ENCODE measurements at regions not wholly inside any gene's neighbourhood (a gene's known extent, or its start where the extent isn't known, plus 50 kb on each side); places are given as distances from the start of the nearest gene placed in this dataset.

GRCh38 chr7:124989911-124990310 lies 60.3 kb upstream of the POT1 start:
- H2AFZ ChIP-seq: no peak overlapping the region
- Mint-ChIP-seq H3K27me3 (ENCODE audit: insufficient read depth, low read depth, poor library complexity) (peaks cover 2% of the 10 kb centered on the region), H3K4me3 (no peak overlapping the region), H3K36me3 (ENCODE audit: low read depth) (peaks cover 6% of the 10 kb centered on the region; the same call in 1 of the 3 replicates), H3K9me3 (peaks cover 18% of the 10 kb centered on the region), H3K27ac (no peak overlapping the region), H3K4me1 (no peaks in the 10 kb centered on the region)
- H3K27me3 ChIP-seq (ENCODE audit: insufficient read depth): no peaks in the 10 kb centered on the region
- no peaks in the 10 kb centered on the region for H3F3A ChIP-seq (replicated peaks; ENCODE audit: low read depth)
- no peak overlapping the region for H3K27ac ChIP-seq (ENCODE audit: low read depth)
- no peak for ATAC-seq
- TF ChIP-seq STAT1 (IDR thresholded peaks at IDR 0.05; ENCODE audit: unreplicated experiment) (no peak), EZH2phosphoT487 (IDR thresholded peaks at IDR 0.05; ENCODE audit: unreplicated experiment) (no peak), CREB1 (CRISPR knock-in tag; IDR thresholded peaks at IDR 0.05; ENCODE audit: low read depth) (no peak), NANOG (IDR thresholded peaks at IDR 0.05; ENCODE audit: borderline replicate concordance) (no peak), JUNB (IDR thresholded peaks at IDR 0.05; ENCODE audit: unreplicated experiment) (no peak), ZNF114 (CRISPR knock-in tag; IDR thresholded peaks at IDR 0.05) (no peak), POLR2AphosphoS5 (IDR thresholded peaks at IDR 0.05; ENCODE audit: low read depth) (no peak), ZNF331 (CRISPR knock-in tag; IDR thresholded peaks at IDR 0.05; ENCODE audit: low read depth) (no peak), ETS1 (IDR thresholded peaks at IDR 0.05) (no peak), EZH2 (IDR thresholded peaks at IDR 0.05; ENCODE audit: low read depth, unreplicated experiment) (no peak)
- TF ChIP-seq, protein P1, sequence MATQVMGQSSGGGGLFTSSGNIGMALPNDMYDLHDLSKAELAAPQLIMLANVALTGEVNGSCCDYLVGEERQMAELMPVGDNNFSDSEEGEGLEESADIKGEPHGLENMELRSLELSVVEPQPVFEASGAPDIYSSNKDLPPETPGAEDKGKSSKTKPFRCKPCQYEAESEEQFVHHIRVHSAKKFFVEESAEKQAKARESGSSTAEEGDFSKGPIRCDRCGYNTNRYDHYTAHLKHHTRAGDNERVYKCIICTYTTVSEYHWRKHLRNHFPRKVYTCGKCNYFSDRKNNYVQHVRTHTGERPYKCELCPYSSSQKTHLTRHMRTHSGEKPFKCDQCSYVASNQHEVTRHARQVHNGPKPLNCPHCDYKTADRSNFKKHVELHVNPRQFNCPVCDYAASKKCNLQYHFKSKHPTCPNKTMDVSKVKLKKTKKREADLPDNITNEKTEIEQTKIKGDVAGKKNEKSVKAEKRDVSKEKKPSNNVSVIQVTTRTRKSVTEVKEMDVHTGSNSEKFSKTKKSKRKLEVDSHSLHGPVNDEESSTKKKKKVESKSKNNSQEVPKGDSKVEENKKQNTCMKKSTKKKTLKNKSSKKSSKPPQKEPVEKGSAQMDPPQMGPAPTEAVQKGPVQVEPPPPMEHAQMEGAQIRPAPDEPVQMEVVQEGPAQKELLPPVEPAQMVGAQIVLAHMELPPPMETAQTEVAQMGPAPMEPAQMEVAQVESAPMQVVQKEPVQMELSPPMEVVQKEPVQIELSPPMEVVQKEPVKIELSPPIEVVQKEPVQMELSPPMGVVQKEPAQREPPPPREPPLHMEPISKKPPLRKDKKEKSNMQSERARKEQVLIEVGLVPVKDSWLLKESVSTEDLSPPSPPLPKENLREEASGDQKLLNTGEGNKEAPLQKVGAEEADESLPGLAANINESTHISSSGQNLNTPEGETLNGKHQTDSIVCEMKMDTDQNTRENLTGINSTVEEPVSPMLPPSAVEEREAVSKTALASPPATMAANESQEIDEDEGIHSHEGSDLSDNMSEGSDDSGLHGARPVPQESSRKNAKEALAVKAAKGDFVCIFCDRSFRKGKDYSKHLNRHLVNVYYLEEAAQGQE (IDR thresholded peaks at IDR 0.05; ENCODE audit: unreplicated experiment): no peak
- TF ChIP-seq, protein P2, sequence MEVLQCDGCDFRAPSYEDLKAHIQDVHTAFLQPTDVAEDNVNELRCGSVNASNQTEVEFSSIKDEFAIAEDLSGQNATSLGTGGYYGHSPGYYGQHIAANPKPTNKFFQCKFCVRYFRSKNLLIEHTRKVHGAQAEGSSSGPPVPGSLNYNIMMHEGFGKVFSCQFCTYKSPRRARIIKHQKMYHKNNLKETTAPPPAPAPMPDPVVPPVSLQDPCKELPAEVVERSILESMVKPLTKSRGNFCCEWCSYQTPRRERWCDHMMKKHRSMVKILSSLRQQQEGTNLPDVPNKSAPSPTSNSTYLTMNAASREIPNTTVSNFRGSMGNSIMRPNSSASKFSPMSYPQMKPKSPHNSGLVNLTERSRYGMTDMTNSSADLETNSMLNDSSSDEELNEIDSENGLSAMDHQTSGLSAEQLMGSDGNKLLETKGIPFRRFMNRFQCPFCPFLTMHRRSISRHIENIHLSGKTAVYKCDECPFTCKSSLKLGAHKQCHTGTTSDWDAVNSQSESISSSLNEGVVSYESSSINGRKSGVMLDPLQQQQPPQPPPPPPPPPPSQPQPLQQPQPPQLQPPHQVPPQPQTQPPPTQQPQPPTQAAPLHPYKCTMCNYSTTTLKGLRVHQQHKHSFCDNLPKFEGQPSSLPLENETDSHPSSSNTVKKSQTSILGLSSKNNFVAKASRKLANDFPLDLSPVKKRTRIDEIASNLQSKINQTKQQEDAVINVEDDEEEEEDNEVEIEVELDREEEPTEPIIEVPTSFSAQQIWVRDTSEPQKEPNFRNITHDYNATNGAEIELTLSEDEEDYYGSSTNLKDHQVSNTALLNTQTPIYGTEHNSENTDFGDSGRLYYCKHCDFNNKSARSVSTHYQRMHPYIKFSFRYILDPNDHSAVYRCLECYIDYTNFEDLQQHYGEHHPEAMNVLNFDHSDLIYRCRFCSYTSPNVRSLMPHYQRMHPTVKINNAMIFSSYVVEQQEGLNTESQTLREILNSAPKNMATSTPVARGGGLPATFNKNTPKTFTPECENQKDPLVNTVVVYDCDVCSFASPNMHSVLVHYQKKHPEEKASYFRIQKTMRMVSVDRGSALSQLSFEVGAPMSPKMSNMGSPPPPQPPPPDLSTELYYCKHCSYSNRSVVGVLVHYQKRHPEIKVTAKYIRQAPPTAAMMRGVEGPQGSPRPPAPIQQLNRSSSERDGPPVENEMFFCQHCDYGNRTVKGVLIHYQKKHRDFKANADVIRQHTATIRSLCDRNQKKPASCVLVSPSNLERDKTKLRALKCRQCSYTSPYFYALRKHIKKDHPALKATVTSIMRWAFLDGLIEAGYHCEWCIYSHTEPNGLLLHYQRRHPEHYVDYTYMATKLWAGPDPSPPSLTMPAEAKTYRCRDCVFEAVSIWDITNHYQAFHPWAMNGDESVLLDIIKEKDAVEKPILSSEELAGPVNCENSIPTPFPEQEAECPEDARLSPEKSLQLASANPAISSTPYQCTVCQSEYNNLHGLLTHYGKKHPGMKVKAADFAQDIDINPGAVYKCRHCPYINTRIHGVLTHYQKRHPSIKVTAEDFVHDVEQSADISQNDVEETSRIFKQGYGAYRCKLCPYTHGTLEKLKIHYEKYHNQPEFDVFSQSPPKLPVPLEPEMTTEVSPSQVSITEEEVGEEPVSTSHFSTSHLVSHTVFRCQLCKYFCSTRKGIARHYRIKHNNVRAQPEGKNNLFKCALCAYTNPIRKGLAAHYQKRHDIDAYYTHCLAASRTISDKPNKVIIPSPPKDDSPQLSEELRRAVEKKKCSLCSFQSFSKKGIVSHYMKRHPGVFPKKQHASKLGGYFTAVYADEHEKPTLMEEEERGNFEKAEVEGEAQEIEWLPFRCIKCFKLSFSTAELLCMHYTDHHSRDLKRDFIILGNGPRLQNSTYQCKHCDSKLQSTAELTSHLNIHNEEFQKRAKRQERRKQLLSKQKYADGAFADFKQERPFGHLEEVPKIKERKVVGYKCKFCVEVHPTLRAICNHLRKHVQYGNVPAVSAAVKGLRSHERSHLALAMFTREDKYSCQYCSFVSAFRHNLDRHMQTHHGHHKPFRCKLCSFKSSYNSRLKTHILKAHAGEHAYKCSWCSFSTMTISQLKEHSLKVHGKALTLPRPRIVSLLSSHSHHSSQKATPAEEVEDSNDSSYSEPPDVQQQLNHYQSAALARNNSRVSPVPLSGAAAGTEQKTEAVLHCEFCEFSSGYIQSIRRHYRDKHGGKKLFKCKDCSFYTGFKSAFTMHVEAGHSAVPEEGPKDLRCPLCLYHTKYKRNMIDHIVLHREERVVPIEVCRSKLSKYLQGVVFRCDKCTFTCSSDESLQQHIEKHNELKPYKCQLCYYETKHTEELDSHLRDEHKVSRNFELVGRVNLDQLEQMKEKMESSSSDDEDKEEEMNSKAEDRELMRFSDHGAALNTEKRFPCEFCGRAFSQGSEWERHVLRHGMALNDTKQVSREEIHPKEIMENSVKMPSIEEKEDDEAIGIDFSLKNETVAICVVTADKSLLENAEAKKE (CRISPR knock-in tag; IDR thresholded peaks at IDR 0.05): no peak
- TF ChIP-seq, protein P3, sequence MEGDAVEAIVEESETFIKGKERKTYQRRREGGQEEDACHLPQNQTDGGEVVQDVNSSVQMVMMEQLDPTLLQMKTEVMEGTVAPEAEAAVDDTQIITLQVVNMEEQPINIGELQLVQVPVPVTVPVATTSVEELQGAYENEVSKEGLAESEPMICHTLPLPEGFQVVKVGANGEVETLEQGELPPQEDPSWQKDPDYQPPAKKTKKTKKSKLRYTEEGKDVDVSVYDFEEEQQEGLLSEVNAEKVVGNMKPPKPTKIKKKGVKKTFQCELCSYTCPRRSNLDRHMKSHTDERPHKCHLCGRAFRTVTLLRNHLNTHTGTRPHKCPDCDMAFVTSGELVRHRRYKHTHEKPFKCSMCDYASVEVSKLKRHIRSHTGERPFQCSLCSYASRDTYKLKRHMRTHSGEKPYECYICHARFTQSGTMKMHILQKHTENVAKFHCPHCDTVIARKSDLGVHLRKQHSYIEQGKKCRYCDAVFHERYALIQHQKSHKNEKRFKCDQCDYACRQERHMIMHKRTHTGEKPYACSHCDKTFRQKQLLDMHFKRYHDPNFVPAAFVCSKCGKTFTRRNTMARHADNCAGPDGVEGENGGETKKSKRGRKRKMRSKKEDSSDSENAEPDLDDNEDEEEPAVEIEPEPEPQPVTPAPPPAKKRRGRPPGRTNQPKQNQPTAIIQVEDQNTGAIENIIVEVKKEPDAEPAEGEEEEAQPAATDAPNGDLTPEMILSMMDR (conservative IDR thresholded peaks at IDR 0.05; ENCODE audit: low read depth in 2 of 2): no peak
- no peaks in the 10 kb centered on the region for H4K20me1 ChIP-seq (replicated peaks; ENCODE audit: insufficient read depth)
- H3K9me2 ChIP-seq (ENCODE audit: insufficient read depth): no peaks in the 10 kb centered on the region
- H3K4me3 ChIP-seq: no peak overlapping the region
- no peak overlapping the region for H3K4me2 ChIP-seq
- no peaks in the 10 kb centered on the region for H3K4me1 ChIP-seq (ENCODE audit: insufficient read depth)
- no peak for DNase-seq (ENCODE audit: low spot score)
- H3K79me2 ChIP-seq (replicated peaks; ENCODE audit: insufficient read depth): no peaks in the 10 kb centered on the region
- H3K36me3 ChIP-seq (ENCODE audit: insufficient read depth): no peaks in the 10 kb centered on the region

Measured in GM23338 (cell line).